ENCODE measurements at regions not wholly inside any gene's neighbourhood (a gene's known extent, or its start where the extent isn't known, plus 50 kb on each side); places are given as distances from the start of the nearest gene placed in this dataset.
"Not testable (repeated sequence)": the region's sequence is repeated elsewhere in the genome, so short reads cannot be mapped to it uniquely, and the experiment has no call there.

DNA sequence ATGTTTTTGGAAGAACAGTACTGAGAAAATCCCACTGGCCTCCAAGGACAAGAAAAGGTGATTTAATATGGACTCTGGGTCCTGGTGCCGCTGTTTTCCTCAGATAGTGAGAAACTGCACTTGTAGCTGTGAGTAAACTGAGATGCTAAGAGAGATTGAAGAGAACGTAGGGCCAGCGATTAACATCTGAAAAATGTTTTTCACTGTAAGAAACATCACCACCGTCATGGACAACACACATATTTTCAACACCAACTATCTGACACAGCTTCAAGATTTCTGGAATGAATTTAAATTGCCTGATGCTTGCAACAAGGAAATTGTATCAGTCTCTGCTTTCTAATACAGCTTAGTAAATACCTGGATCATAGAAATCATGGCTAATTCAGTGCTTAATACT lies 158.2 kb upstream of the SMIM31 start:
- DNase-seq (ENCODE audit: low spot score) = no peak

DNA sequence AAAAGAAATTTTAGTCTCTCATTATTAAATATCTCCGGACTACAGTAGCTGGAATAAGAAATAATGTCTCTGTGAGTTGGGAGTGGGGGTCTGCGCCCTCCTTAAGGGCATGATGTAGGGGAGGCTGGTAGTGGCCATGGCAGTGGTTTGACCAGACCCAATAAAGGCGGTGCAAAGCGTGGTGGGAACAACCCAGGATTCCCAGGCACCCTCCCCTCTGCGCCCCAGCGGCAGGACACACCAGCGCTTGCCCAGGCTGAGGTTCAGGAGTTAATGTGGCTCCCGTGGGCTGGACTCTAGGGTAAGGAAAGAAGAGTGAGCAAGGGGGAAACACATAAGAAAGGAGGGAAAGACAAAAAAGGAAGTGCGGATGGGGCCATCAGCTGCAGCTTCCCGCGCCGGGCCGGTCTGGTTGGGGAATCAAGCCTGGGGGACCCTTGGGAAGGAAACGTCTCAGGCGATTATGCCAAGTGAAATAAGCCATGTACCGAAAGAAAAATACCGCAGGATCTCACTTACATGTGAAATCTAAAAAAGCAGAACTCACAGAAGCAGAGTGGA lies 157.5 kb upstream of the SMIM31 start:
- no peak for DNase-seq (ENCODE audit: low spot score)

DNA sequence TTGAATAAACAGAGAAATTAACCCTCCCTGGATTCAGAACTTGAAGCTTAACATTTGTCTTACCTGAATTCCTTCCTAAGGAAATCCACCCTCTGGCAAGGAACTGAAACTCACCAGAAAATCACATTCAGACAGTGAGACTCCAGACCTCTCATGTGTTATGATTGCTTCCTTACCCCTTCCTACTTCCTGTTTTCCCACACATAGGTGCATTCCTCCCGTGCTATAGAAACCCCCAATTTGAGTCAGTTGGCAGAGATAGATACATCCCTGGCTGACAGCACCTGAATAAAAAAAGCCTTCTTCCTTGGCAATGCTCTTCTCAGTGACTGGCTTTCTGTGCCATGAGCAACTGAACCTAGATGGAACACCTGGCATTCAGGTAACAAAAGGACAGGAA lies 157.0 kb upstream of the SMIM31 start:
- no peak for DNase-seq (ENCODE audit: low spot score)

DNA sequence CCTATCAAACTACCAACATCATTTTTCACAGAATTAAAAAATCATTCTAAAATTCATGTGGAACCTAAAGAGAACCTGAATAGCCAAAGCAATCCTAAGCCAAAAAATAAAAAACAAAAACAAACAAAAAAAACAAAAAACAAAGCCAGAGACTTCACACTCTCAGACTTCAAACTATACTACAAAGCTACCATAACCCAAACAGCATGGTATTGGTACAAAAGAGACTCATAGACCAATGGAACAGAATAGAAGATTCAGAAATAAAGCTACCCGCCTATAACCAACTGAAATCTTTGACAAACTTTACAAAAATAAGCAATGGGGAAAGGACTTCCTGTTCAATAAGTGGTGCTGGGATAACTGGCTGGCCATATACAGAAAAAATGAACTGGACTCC lies 152.3 kb upstream of the SMIM31 start:
- DNase-seq (ENCODE audit: low spot score) = no peak

DNA sequence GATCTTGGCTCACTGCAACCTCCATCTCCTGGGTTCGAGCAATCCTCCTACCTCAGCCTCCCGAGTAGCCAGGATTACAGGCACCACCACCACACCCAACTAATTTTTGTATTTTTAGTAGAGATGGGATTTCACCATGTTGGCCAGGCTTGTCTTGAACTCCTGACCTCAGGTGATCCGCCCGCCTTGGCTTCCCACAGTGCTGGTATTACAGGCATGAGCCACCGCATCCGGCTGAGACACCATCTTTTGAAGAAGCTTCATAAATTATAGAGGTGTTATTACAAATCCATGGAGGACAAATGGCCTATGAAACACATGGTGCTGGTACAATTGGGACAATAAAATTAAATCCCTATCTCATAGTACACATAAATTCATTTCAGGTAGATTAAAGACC lies 148.1 kb upstream of the SMIM31 start:
- not testable (repeated sequence) for DNase-seq (ENCODE audit: low spot score)

DNA sequence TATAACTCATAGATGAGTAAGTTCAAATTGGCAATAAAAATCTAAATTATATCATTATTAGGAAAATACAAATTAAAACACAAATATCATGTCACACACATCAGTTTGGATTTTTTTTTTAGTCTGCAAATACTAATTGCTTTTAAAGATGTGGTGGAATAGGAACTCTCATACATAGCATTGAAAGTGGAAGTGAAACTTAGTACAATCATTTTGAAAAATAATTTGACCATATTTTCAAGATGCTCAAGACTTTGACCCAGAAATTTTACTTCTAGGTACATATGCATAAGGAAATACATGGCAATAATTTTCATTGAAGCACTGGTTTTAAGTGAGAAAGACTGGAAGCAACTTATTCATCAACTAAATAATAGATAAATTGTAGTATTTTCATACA lies 147.5 kb upstream of the SMIM31 start:
- DNase-seq (ENCODE audit: low spot score) = no peak

DNA sequence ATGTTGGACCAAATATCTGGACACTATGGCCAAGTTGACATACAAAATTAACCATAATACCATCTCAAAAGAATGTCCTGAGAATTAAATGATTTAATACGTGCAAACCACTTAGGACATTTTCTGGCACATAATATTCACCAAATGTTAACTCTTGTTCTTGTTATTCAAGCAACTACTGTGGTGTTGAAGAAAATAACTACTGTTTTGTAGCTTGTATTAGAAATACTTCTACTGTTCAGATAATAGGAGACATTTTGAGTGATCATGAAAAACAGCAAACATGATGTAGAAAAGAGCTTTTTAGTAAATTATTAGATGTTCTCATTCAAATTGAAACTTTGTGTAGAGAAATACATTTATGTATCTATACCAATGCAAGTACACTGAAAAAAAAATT lies 140.7 kb upstream of the SMIM31 start:
- no peak for DNase-seq (ENCODE audit: low spot score)

DNA sequence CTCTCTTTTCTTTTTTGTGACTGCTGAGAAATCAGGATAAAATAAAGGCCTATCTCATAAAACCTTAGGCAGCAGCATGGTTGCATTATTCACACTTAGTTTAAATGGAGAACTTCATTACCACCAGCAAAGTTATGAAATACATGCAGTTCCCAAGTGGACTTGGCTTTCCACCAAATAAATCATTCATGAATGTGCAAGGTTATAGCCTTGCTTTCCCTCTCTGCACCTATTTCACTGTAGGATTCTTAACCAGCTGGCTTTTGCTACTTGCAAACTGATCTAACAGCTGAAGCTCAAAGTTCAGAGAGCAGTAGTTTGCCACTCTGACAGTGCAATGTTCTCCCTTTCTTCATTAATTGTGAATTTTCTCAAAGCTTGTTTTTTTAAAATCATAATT lies 140.1 kb upstream of the SMIM31 start:
- DNase-seq (ENCODE audit: low spot score) = no peak

DNA sequence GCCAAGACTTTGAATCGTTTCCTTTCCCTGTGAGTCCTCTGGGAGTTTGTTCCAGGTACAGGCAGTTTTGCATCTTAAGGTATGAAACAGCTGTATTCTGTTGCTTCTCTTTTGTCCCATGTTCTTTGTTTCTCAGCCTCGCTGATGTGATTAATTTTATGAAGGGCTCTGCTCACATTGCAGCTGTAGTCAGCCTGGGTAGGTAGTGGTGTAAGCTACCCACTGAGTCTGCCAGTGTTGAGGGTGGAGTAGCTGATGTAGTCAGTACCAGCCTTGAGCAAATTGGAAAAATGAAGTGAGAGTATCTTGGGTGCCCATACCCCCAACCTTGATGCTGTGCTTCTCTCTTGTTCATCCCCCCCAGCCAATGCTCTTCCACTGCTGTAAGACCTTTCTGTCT lies 139.6 kb upstream of the SMIM31 start:
- no peak for DNase-seq (ENCODE audit: low spot score)

DNA sequence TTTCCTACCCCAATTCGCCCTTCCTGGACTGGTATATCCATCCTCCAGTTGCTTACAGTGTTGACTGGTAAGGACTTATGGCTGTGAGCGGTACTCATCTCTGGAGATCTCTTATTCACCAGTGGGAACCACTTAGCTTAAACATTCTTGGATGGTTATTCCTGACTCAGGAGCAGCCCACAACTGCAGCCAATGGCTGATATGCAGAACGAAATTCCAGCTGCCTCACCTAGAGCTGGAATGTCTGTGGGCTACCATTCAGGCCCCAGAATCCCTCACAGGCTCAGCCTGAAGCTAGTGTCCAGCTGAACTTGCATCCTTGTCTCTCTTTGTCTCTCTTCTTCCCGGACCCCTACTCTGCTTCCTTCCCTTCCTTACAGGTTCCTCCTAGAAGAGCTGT lies 138.9 kb upstream of the SMIM31 start:
- no peak for DNase-seq (ENCODE audit: low spot score)

DNA sequence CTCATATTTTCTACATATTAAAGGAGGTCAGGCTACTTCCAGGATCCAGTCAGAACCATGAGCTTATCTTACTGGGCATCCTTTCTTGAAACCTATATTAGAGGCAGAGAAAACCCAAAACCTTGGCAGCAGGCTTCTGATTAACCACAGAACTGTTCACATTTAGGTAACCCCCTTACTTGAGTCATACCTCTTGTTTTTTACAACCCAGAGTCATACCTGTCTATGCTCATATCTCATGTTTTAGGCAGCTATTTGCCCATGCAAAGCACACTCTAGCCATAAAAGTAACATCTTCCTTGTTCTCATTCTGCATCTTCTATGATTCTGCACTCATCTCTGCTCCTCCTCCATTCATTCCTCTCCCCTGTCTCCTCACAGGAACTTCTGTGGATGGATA lies 138.0 kb upstream of the SMIM31 start:
- no peak for DNase-seq (ENCODE audit: low spot score)

DNA sequence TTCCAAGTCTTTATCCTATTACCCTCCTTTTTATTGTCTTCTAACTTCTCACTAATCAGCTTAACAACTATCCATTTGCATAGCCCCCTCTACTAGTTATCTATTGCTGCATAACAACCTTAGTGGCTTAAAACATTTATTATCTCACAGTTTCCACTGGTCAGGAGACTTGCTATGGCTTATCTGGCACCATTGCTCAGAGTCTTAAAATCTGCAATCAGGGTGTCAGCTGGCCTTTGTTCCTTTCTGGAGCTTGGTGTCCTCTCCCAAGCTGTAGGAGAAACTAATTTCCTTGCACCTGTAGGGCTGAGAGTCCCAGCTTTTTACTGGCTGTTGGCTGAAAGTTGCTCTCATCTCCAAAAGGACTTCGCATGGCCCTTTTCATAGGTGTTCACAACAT lies 137.0 kb upstream of the SMIM31 start:
- DNase-seq (ENCODE audit: low spot score) = no peak

DNA sequence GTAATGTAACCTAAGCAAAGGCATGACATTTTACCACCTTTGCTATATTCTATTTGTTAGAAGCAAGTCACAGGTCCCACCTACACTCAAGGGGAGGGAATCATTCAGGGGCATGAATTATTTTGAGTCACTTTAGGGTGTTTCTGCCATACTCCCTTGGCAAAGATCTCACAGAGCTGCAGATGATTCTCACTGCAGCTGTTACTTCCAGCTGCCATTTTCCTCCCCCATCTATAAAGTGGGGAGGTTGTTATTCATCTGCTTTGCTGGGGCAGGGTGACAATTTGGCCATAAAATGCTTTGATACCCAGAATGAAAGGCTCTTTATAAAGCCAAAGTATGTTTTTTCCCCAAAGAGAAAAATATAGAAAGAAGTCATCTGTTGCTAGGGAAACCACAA lies 136.5 kb upstream of the SMIM31 start:
- no peak for DNase-seq (ENCODE audit: low spot score)

DNA sequence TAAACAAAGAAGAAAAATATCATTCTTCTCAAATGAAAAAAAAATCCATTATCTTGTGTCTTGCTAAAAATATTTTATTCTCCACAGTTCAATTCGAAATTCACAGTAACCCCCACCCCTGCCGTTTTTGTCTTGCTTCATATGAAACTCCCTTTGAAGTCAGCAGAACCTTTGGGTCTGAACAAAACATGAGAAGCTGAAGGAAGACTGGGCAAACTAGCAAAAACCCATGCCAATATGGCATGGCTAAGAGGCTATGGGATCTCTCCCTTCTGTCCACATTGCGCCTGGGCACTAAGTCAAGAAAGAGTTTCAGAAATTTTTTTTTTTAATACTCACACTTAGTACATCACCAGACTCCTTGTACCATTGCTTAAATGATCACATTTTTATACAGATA lies 136.0 kb upstream of the SMIM31 start:
- no peak for DNase-seq (ENCODE audit: low spot score)

DNA sequence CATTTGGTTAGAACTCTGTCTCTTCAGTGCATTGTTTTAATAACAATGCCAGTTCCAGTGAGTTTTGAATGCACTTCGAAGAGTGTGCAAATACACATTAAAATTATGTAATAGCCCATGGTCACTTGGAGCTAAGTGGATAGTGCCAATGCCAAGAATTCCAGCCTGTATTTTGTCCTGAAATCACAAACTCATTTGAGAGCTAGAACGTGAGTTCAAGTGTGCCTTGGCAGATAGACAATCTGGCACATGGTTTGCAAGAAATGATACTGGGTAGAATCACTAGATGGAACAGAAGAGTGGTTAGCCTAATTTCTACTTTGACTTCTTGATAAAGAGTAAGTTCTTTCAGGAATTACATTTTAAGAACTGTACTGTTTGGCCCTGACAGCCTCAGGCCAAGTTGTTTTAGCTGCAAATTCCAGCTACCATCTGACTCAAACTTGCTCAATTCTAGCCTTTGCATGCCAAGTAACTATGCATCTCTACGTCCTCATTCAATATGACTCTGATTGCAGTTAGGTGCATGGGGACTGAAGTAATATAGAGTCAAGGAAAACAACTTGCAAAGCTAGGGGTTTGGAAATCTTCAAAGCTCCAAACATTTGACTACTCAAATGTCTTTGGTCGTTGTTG lies 131.9 kb upstream of the SMIM31 start:
- DNase-seq (ENCODE audit: low spot score) = no peak

DNA sequence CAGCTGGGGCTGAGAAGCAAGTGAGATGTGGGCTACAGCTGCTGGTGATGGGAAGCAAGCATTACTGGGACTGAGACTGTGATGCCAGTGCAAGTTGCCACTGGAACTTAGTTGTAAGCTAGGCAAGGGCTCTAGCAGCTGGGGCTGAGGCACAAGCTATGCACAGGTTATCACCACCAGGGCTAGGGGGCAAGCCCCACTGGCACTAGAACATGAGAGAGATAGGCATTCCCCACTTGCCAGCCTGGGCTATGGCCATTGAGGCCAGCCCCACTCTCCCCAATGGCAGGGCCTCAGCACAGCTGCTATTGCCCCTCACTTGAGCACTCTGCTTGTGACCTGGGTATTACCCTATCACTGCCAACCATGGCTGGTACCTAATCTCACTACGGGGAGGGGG lies 130.8 kb upstream of the SMIM31 start:
- no peak for DNase-seq (ENCODE audit: low spot score)

DNA sequence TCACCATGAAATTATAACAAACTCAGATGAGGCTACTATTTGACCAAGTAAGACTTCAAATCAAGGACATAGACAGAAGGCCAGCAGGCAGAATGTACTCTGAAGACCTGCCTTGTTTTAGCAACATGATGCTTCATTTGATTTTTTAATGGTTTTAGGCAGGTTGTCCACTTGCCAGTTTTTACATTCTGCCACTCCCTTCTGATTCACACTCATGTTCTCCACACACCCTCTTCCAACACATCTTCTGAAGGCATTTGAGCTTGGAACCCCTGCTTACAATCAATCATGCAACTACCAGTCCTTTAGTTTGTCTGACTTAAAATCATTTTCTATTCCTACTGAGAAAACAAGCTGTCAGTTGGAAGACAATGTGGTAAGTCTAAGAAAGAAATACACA lies 114.9 kb upstream of the SMIM31 start:
- no peak for DNase-seq (ENCODE audit: low spot score)

DNA sequence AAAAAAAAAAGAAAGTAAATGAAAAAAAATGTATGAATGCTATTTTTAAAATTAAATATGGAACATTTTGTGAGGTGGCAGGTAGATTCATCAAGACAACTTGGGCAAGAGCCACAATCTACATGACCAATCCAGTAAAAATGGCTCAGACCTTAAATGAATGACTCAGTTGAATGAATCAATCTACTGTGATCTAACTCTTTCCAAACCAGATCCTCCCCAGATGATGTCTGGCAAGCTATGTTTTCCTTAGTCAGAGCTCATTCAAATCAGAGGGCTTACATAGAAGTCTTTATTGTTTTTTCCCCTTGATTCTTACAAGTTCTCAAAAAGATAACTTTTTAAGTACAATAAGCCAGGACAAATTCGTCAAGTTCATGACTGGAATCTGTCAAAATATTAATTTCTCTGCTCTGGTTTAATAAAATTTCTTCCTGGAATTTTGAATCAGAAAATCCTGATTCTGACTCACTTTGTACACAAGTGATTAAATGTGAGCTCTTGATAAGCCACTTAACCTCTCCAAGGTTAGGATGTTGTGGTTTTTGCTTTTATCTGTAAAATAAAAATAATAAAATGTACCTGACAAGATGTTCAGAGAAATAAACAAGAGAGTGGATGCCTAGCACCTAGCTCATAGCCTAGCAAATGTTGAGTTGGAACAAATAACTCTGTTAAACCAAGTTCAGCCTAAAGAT lies 105.6 kb upstream of the SMIM31 start:
- no peak for DNase-seq (ENCODE audit: low spot score)

DNA sequence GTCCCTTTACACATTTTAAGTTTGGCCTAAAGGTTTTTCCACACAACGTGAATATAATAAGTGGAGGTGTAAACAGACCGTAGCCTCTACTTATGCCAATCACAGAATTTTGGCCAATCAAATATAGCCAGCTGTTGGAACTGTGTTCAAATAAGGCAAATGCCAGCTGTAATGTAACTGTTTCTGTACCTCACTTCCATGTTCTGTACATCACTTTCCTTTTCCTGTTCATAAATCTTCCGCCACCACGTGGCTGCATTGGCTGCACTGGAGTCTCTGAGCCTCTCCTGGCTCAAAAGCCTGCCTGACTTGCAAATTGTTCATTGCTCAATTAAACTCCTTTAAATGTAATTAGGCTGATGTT lies 105.1 kb upstream of the SMIM31 start:
- DNase-seq (ENCODE audit: low spot score) = no peak

DNA sequence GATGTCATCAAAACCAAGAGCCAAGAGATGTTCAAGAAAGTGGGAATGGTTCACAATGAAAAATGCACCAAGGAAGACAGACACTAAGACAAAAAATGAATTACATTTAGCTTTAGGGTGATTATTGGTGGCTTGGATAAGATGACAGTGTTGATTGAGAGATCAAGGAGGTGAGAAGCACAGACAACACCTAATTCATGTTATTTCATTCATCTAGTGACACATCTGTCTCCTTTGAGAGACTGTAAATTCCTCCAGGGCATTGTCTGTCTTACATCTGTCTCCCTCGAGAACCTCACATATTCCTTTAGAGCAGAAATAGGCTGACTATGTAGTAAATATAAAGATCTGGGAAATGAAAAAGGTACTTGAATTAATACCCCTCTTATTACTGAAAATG lies 94.2 kb upstream of the SMIM31 start:
- DNase-seq (ENCODE audit: low spot score) = no peak

DNA sequence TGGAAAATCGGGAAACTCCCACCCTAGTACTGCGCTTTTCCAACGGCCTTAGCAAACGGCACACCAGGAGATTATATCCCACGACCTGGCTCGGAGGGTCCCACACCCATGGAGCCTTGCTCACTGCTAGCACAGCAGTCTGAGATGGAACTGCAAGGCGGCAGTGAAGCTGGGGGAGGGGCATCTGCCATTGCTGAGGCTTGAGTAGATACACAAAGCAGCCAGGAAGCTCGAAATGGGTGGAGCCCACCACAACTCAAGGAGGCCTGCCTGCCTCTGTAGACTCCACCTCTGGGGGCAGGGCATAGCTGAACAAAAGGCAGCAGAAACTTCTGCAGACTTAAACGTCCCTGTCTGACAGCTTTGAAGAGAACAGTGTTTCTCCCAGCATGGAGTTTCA lies 77.8 kb upstream of the SMIM31 start:
- DNase-seq (ENCODE audit: low spot score) = not testable (repeated sequence)

DNA sequence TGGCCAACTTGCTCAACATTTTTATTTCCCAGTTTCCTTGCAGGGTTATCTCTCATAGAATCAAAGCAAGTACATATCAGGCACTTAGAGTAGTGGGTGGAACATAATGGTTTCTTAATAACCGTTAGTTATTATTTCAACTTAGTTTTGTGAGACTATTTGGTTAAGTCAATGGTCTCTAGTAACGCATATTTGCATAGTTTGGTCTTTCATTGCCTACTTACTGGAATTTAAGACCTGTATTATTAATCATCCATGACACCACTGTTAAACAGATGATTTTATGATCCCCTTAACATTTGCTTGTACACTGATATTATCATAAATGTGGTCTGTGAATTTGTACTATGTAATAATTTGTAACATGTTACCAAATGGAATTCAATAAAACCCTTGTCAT lies 70.9 kb upstream of the SMIM31 start:
- DNase-seq (ENCODE audit: low spot score) = no peak

DNA sequence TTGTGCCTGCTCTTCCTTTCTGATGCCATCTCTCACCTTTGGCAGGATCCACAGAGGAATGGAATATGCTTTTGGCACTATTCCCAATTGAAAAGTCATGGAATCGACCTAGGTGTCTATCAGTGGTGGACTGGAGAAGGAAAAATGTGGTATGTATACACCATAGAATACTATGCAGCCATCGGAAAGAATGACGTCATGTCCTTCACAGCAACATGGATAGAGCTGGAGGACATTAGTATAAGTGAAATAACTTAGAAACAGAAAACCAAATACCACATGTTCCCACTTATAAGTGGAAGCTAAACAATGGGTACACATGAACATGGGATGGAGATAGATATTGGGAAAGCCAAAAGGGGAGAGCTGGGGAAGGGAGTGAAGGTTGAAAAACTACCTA lies 58.3 kb upstream of the SMIM31 start:
- no peak for DNase-seq (ENCODE audit: low spot score)

DNA sequence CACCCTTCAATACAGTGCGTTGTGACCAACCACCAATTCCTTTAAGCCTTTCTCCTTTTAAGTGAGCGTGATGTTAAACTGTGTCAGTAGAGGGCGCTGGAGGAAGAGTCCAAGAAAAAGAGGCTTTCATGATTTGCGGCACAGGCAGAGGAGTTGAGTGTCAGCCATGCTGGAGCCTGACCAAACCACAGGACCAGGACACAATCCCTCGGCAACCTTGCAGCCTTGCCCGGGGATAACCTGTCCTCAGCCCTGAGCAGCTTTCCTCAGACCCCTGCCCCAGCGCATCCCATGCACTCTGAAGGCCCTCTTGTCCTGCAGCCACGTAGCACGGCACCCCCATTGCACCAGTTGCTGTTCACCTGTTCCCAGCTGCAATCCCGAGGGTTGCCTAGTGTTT lies 53.5 kb upstream of the SMIM31 start:
- DNase-seq (ENCODE audit: low spot score) = no peak

Measured in AG08395 (cell line).